AG10803 (cell line): ENCODE measurements at regions not wholly inside any gene's neighbourhood (a gene's known extent, or its start where the extent isn't known, plus 50 kb on each side); places are given as distances from the start of the nearest gene placed in this dataset.

Source experiments
- DNase-seq: peaks from one replicate; pipeline ENCODE4 v3.0.0; 2010; ENCODE audit warnings: low read depth
- H3K4me3 ChIP-seq: 2 replicates; pipeline ENCODE4 v1.5.1; 2011; ENCODE audit warnings: mild to moderate bottlenecking, low read length, control low read depth
- TF ChIP-seq, protein P1 (sequence below): conservative IDR thresholded peaks from 2 replicates; pipeline ENCODE4 v1.5.1; 2011; ENCODE audit warnings: mild to moderate bottlenecking, low read length, control low read depth, inconsistent platforms

- TF ChIP-seq, protein P1, sequence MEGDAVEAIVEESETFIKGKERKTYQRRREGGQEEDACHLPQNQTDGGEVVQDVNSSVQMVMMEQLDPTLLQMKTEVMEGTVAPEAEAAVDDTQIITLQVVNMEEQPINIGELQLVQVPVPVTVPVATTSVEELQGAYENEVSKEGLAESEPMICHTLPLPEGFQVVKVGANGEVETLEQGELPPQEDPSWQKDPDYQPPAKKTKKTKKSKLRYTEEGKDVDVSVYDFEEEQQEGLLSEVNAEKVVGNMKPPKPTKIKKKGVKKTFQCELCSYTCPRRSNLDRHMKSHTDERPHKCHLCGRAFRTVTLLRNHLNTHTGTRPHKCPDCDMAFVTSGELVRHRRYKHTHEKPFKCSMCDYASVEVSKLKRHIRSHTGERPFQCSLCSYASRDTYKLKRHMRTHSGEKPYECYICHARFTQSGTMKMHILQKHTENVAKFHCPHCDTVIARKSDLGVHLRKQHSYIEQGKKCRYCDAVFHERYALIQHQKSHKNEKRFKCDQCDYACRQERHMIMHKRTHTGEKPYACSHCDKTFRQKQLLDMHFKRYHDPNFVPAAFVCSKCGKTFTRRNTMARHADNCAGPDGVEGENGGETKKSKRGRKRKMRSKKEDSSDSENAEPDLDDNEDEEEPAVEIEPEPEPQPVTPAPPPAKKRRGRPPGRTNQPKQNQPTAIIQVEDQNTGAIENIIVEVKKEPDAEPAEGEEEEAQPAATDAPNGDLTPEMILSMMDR = no peak
- DNase-seq = no peak
- H3K4me3 ChIP-seq = no peak overlapping the region
Measured at GRCh38 chr17:34155947-34156346, 99.1 kb upstream of the CCL2 start.

DNA sequence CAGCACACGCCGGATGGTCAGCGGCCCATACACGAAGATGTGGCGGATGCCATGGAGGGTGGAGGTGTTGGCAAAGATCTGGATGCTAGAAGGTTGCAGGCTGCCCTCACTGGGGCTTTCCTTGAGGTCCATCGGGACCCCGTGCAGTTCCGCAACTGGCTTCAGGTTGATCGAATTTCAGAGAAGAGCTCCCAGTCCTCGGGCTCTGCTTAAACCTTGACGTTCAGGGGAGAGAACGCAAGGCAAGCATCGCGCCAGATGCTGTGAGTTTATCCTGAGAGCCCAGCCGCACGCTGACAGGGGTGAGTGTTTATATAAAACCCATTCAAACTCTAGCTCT lies 98.7 kb upstream of the CCL2 start:
- DNase-seq = no peak
- no peak overlapping the region for H3K4me3 ChIP-seq
- TF ChIP-seq, protein P1 = no peak

DNA sequence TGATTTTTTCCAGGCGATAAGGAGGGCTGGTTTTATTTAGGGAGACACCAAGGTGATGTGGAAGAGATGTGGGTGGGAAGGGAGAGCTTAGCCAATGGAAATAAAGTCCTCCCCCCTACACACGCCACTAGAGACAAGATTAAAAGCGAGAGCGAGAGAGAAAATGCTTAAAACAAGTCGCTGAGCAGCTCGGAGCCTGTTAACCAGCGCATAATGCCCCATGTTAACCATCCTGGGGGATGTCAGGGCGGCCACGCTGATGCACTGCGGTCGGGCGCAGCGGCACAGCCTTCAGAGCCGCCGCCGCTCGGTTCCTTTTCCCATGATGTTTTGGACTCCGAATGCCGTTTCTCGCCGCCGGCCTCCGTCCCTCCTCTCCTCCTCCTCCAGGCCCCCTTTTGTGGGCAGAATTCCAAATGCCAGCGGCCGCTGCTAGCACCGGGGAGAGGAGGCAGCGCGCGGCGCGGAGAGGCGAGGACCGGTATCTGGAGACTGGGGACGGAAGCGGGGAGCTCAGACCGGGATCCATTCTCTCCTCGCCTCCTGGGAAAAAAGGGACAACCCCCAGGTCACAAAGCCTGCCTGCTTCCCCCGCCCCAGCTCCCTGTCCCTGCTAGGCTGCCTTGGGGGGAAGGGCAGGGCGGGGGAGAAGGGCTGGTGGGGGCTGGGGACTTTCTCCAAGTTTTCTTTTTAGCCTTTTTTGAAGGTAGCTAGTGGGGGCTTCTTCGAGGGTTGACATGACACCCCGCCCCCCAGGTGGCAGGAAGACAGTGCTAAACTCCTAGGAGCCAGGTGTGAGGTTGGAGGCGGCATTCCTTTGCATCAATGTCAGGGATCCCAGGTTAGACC lies 98.1 kb upstream of the CCL2 start:
- TF ChIP-seq, protein P1 = no peak
- DNase-seq = no peak

DNA sequence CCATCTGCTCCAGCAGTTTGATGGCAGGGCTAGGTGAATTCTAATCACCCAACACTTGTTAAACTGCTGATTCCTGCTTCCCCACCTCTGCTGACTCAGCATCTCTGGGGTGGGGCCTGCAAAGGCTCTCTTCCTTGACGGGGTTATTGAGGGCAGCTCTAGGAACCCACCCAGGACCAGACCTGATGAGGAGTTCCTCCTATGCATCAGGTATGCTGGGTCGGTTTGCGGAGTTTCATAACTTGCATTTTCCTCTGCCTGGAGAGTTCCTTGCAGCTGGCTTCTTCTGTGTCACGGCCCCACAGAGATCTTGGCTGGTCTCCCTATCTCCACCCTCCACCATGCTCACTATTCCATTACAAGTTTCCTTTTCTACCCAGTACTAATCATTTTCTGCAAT lies 93.4 kb upstream of the CCL2 start:
- TF ChIP-seq, protein P1 = no peak
- no peak overlapping the region for H3K4me3 ChIP-seq
- no peak for DNase-seq

More for the DNA sequence above, 98.1 kb upstream of the CCL2 start:
- H3K4me3 ChIP-seq = no peak overlapping the region

- TF ChIP-seq, protein P1 = no peak
- H3K4me3 ChIP-seq = no peak overlapping the region
- no peak for DNase-seq
Measured at GRCh38 chr17:34163123-34163522, 92.0 kb upstream of the CCL2 start.

DNA sequence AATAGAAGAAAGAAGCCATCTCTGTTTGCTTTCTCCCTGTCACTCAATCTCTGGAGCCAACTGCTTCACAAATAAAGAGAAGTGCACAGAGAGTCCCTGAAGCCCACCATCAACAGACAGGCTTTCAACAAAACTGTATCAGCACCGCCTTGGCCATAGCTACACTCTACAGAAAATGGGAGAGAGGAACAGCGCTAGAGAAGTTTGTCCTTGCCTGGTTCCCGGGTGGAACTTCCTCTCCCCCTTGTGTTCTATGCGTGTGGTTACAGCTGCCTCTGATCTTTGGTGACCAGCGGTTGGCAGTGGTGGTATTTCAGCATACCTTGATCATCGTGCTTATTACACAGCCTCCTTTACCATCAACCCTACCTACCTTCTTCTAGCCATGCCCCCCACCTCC lies 91.4 kb upstream of the CCL2 start:
- H3K4me3 ChIP-seq = no peak overlapping the region
- DNase-seq = peak; percentile 5
- TF ChIP-seq, protein P1 = peak; percentile 43

- DNase-seq = no peak
- TF ChIP-seq, protein P1 = no peak
- no peak overlapping the region for H3K4me3 ChIP-seq
Measured at GRCh38 chr17:34164837-34165236, 90.2 kb upstream of the CCL2 start.
